NCI-H1436 treated with DMSO at 0.1 percent for 48 hours (cell line): ENCODE measurements at regions not wholly inside any gene's neighbourhood (a gene's known extent, or its start where the extent isn't known, plus 50 kb on each side); places are given as distances from the start of the nearest gene placed in this dataset.

ENCODE experiments used
- DNase-seq: peaks from one replicate; lab custom pipeline; 2025; lab: John Stamatoyannopoulos, UW

GRCh38 chr1:87225171-87225570 lies 103.5 kb upstream of the LMO4 start:
- DNase-seq = no peak

- no peak for DNase-seq
These were observed 102.3 kb upstream of the LMO4 start for GRCh38 chr1:87226341-87226760.

GRCh38 chr1:87227651-87228050 lies 101.0 kb upstream of the LMO4 start:
- DNase-seq = no peak

GRCh38 chr1:87230501-87230900 lies 98.2 kb upstream of the LMO4 start:
- no peak for DNase-seq

GRCh38 chr1:87231703-87232367 lies 96.8 kb upstream of the LMO4 start:
- DNase-seq = no peak

- DNase-seq = no peak
These were observed 92.1 kb upstream of the LMO4 start for GRCh38 chr1:87236585-87236984.

- no peak for DNase-seq
These were observed 88.6 kb upstream of the LMO4 start for GRCh38 chr1:87239997-87240605.

- no peak for DNase-seq
These were observed 87.9 kb upstream of the LMO4 start for GRCh38 chr1:87240661-87241285.

- no peak for DNase-seq
These were observed 86.1 kb upstream of the LMO4 start for GRCh38 chr1:87242445-87243185.

GRCh38 chr1:87243573-87243972 lies 85.1 kb upstream of the LMO4 start:
- DNase-seq = no peak

- no peak for DNase-seq
These were observed 82.2 kb upstream of the LMO4 start for GRCh38 chr1:87246436-87246835.

- DNase-seq = no peak
These were observed 78.9 kb upstream of the LMO4 start for GRCh38 chr1:87249803-87250202.

GRCh38 chr1:87250336-87250735 lies 78.3 kb upstream of the LMO4 start:
- DNase-seq = no peak

GRCh38 chr1:87252406-87252805 lies 76.3 kb upstream of the LMO4 start:
- no peak for DNase-seq

- no peak for DNase-seq
These were observed 66.0 kb upstream of the LMO4 start for GRCh38 chr1:87262688-87263087.

- no peak for DNase-seq
These were observed 65.4 kb upstream of the LMO4 start for GRCh38 chr1:87263281-87263680.

GRCh38 chr1:87263785-87264184 lies 64.9 kb upstream of the LMO4 start:
- DNase-seq = no peak

GRCh38 chr1:87264976-87265375 lies 63.7 kb upstream of the LMO4 start:
- DNase-seq = no peak

GRCh38 chr1:87265786-87266185 lies 62.9 kb upstream of the LMO4 start:
- no peak for DNase-seq

- no peak for DNase-seq
These were observed 60.6 kb upstream of the LMO4 start for GRCh38 chr1:87268111-87268510.

GRCh38 chr1:87269921-87270320 lies 58.8 kb upstream of the LMO4 start:
- no peak for DNase-seq

- no peak for DNase-seq
These were observed 55.4 kb upstream of the LMO4 start for GRCh38 chr1:87273291-87273690.

- DNase-seq = no peak
These were observed 53.8 kb upstream of the LMO4 start for GRCh38 chr1:87274851-87275250.
